OCI-LY7 (cell line): ENCODE measurements at regions not wholly inside any gene's neighbourhood (a gene's known extent, or its start where the extent isn't known, plus 50 kb on each side); places are given as distances from the start of the nearest gene placed in this dataset.

ENCODE experiments used
- BruUV-seq: library from RNA; stranded (reverse); fragments of 400-500 nt; replicated peaks from 2 replicates; lab custom pipeline; 2021; lab: Mats Ljungman, UMichigan
- CTCF ChIA-PET: fragments of 300-600 bp; sonication (Branson Sonifier 250); formaldehyde crosslinking; loops from one replicate; lab custom pipeline; 2022; ENCODE audit warnings: antibody characterized with exemption; ENCODE audit not compliant: unreplicated experiment; lab: Charles Lee
- POLR2A ChIA-PET: fragments of 300-600 bp; sonication (Branson Sonifier 250); formaldehyde crosslinking; loops from one replicate; lab custom pipeline; 2022; ENCODE audit warnings: antibody characterized with exemption; lab: Charles Lee
- DNase-seq: peaks from one replicate; pipeline ENCODE4 v3.0.0-alpha.2; 2015; ENCODE audit warnings: low spot score
- H2AFZ ChIP-seq: fragments of 200-600 bp; sonication (generic), shearing (Covaris generic); 2 replicates; pipeline ENCODE4 v1.6.1; 2014; ENCODE audit warnings: mild to moderate bottlenecking, antibody characterized with exemption, low read length, moderate library complexity
- H3K27ac ChIP-seq: fragments of 200-600 bp; sonication (generic); 2 replicates; pipeline ENCODE4 v1.5.1; 2014; ENCODE audit warnings: mixed run types, low read depth, mild to moderate bottlenecking, moderate library complexity, low read length, inconsistent platforms; ENCODE audit not compliant: poor library complexity, severe bottlenecking
- H3K36me3 ChIP-seq: fragments of 200-600 bp; sonication (generic); 2 replicates; pipeline ENCODE4 v1.6.1; 2014; ENCODE audit warnings: mild to moderate bottlenecking, antibody characterized with exemption, low read length, moderate library complexity, mixed read lengths; ENCODE audit not compliant: insufficient read depth
- H3K4me1 ChIP-seq: fragments of 200-600 bp; sonication (generic); 2 replicates; pipeline ENCODE4 v1.5.1; 2014; ENCODE audit warnings: mild to moderate bottlenecking, low read length; ENCODE audit not compliant: insufficient read depth, poor library complexity, severe bottlenecking
- H3K4me2 ChIP-seq: fragments of 200-600 bp; sonication (generic); 2 replicates; pipeline ENCODE4 v1.6.1; 2014; ENCODE audit warnings: mild to moderate bottlenecking, low read length
- H3K4me3 ChIP-seq: fragments of 200-600 bp; sonication (generic); 2 replicates; pipeline ENCODE4 v1.5.1; 2014; ENCODE audit warnings: mild to moderate bottlenecking, low read depth, low read length; ENCODE audit not compliant: poor library complexity, severe bottlenecking
- H3K79me2 ChIP-seq: fragments of 200-600 bp; sonication (generic); 2 replicates; pipeline ENCODE4 v1.6.1; 2016; ENCODE audit warnings: low read depth, mild to moderate bottlenecking, low read length, moderate library complexity, mixed read lengths; ENCODE audit not compliant: insufficient read depth
- H3K9me2 ChIP-seq: fragments of 200-600 bp; sonication (generic); 2 replicates; pipeline ENCODE4 v1.6.1; 2016; ENCODE audit warnings: mild to moderate bottlenecking, low read length, mixed read lengths; ENCODE audit not compliant: insufficient read depth
- H3K9me3 ChIP-seq: fragments of 200-600 bp; sonication (generic); 2 replicates; pipeline ENCODE4 v1.6.1; 2014; ENCODE audit warnings: mild to moderate bottlenecking, mixed run types, low read length, mixed read lengths
- H4K20me1 ChIP-seq: fragments of 200-600 bp; sonication (generic); 2 replicates; pipeline ENCODE4 v1.6.1; 2014; ENCODE audit warnings: mild to moderate bottlenecking, antibody characterized with exemption, low read length, moderate library complexity, mixed read lengths; ENCODE audit not compliant: insufficient read depth
- CTCF ChIP-seq: fragments of 200-600 bp; sonication (generic); conservative IDR thresholded peaks from 2 replicates; pipeline ENCODE4 v1.5.1; 2014; ENCODE audit warnings: mild to moderate bottlenecking, antibody characterized with exemption, low read length, moderate library complexity, mixed read lengths
- EZH2phosphoT487 ChIP-seq: fragments of 200-600 bp; sonication (generic); IDR thresholded peaks from 2 replicates; pipeline ENCODE4 v1.6.1; 2018; ENCODE audit warnings: low read depth, borderline replicate concordance, mild to moderate bottlenecking, mixed run types, antibody characterized with exemption, low read length, moderate library complexity, mixed read lengths
- intact Hi-C: fragments of 100-400 bp; cut with micrococcal nuclease; formaldehyde crosslinking; loops from one replicate; pipeline ENCODE4 v1.10.0; 2022; ENCODE audit not compliant: unreplicated experiment

GRCh38 chr5:6194906-6195612, 183.3 kb downstream of the MED10 start:
- no peaks in the 10 kb centered on the region for H3K79me2 ChIP-seq
- CTCF ChIA-PET, result interaction anchor here (0.8 kb wide), 1 partner anchor 8 kb away, joined by 3 read pairs; no protein-coding TSS in a partner anchor
- no TSS peak for BruUV-seq

GRCh38 chr5:6194261-6194875, 184.0 kb downstream of the MED10 start:
- DNase-seq, result peak; percentile 51
- TF ChIP-seq CTCF, result no peak
- TF ChIP-seq EZH2phosphoT487, result no peak
- ChIA-PET CTCF (interaction anchor here (0.6 to 0.8 kb wide), 2 partner anchors 8 to 13 kb away, joined by 3 read pairs; no protein-coding TSS in a partner anchor), POLR2A (interaction anchor here (0.7 to 2.7 kb wide), 3 partner anchors 8 to 540 kb away, joined by 3 to 14 read pairs (median 4); no protein-coding TSS in a partner anchor)
- Histone ChIP-seq H3K27ac (peak overlapping the region; percentile 33), H3K9me3 (no peaks in the 10 kb centered on the region), H3K4me2 (peak overlapping the region; percentile 73), H2AFZ (peak overlapping the region; percentile 79; the same call in 1 of the 2 replicates), H4K20me1 (no peaks in the 10 kb centered on the region), H3K79me2 (no peaks in the 10 kb centered on the region), H3K4me3 (peak overlapping the region; percentile 41), H3K9me2 (no peaks in the 10 kb centered on the region), H3K4me1 (peaks cover 74% of the 10 kb centered on the region), H3K36me3 (no peaks in the 10 kb centered on the region)
- intact Hi-C loops, result loop anchor here (10.0 kb wide), 2 partner anchors 440 kb away; partner anchors contain the start of genes NSUN2 and SRD5A1
- no TSS peak for BruUV-seq

More at GRCh38 chr5:6194906-6195612, 183.3 kb downstream of the MED10 start:
- POLR2A ChIA-PET, result interaction anchor here (1.4 kb wide), 1 partner anchor 114 kb away, joined by 4 read pairs; no protein-coding TSS in a partner anchor
- Histone ChIP-seq H3K4me1 (peaks cover 67% of the 10 kb centered on the region), H3K36me3 (no peaks in the 10 kb centered on the region; the same call in 1 of the 2 replicates), H3K9me2 (no peaks in the 10 kb centered on the region), H3K27ac (peak overlapping the region; percentile 33), H2AFZ (peak overlapping the region; percentile 79), H3K4me3 (peak overlapping the region; percentile 41), H3K4me2 (peak overlapping the region; percentile 73), H4K20me1 (no peaks in the 10 kb centered on the region), H3K9me3 (peaks cover 5% of the 10 kb centered on the region; the same call in 1 of the 2 replicates)
- TF ChIP-seq CTCF (no peak), EZH2phosphoT487 (no peak)
- intact Hi-C loops, result loop anchor here (10.0 kb wide), 2 partner anchors 440 kb away; partner anchors contain the start of genes NSUN2 and SRD5A1
- peak; percentile 44 for DNase-seq
